Fibroblast of villous mesenchyme (primary cell): ENCODE measurements at regions not wholly inside any gene's neighbourhood (a gene's known extent, or its start where the extent isn't known, plus 50 kb on each side); places are given as distances from the start of the nearest gene placed in this dataset.

ENCODE experiments used
- DNase-seq: peaks from one replicate; pipeline ENCODE4 v3.0.0-alpha.2; 2010; ENCODE audit warnings: low read depth
- H3K4me3 ChIP-seq: 2 replicates; pipeline ENCODE4 v1.5.1; 2011; ENCODE audit warnings: low read depth, mild to moderate bottlenecking, low read length
- CTCF ChIP-seq: IDR thresholded peaks from 2 replicates; pipeline ENCODE4 v1.5.1; 2012; ENCODE audit warnings: low read depth, mild to moderate bottlenecking, low read length; ENCODE audit not compliant: insufficient read depth

- no peak for DNase-seq
- TF ChIP-seq CTCF = no peak
- H3K4me3 ChIP-seq = no peak overlapping the region
These were observed 126.8 kb upstream of the ST6GAL2 start for GRCh38 chr2:107012714-107013306.

- DNase-seq = no peak
- TF ChIP-seq CTCF = no peak
- no peak overlapping the region for H3K4me3 ChIP-seq
These were observed 127.9 kb upstream of the ST6GAL2 start for GRCh38 chr2:107013884-107014283.

GRCh38 chr2:107018366-107018765 is 132.4 kb upstream of the ST6GAL2 start:
- no peak for TF ChIP-seq CTCF
- no peak for DNase-seq

GRCh38 chr2:107020392-107020791 is 134.4 kb upstream of the ST6GAL2 start:
- TF ChIP-seq CTCF = no peak
- no peak for DNase-seq

More at GRCh38 chr2:107018366-107018765, 132.4 kb upstream of the ST6GAL2 start:
- H3K4me3 ChIP-seq = no peak overlapping the region

GRCh38 chr2:107024269-107024668 is 138.3 kb upstream of the ST6GAL2 start:
- DNase-seq = no peak
- TF ChIP-seq CTCF = no peak
- no peak overlapping the region for H3K4me3 ChIP-seq

More at GRCh38 chr2:107020392-107020791, 134.4 kb upstream of the ST6GAL2 start:
- H3K4me3 ChIP-seq = no peak overlapping the region

- TF ChIP-seq CTCF = no peak
- H3K4me3 ChIP-seq = no peak overlapping the region
- DNase-seq = no peak
These were observed 139.4 kb upstream of the ST6GAL2 start for GRCh38 chr2:107025291-107025857.

GRCh38 chr2:107025869-107026380 is 140.0 kb upstream of the ST6GAL2 start:
- TF ChIP-seq CTCF = no peak
- DNase-seq = peak; percentile 81
- H3K4me3 ChIP-seq = no peak overlapping the region
